Ramos (cell line): ENCODE measurements at regions not wholly inside any gene's neighbourhood (a gene's known extent, or its start where the extent isn't known, plus 50 kb on each side); places are given as distances from the start of the nearest gene placed in this dataset.
"Not testable (repeated sequence)": the region's sequence is repeated elsewhere in the genome, so short reads cannot be mapped to it uniquely, and the experiment has no call there.

Experiments used
- in situ Hi-C: fragments of 300-500 bp; cut with MboI; formaldehyde crosslinking; loops from one replicate; pipeline ENCODE4 v1.14.3; 2022; ENCODE audit warnings: low sequenced_read_pairs; ENCODE audit not compliant: unreplicated experiment

DNA sequence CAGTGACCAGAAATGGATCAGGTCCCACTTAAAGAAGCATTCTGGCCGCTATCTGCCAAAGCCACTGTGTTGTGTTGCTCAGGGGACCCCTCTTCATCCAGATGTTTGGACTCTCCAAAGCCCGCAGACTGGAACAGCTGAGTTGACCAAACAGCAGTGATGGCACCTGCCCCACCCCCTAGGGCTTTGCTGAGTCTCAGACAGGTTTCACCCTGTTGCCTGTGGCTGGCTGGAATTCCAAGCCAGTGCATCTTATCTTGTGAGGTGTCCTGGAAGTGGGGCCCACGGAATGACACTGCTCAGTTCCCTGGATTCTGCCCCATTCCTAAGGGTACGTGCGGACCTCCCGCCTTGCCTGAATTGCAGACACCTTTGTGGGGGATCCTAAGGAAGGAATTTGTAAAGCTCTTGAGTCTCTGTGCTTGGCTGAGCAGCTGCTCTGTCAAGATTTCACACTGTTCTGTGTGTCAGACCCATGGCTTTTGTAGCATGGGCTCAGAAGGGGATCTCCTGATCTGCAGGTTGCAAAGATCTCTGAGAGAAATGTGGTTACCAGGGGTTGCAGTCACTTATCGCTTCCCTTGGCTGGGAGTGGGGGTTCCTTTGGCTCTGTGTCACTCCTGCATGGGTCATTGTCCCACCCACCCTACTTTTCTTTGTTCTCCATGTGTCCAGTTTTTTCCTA lies 1707.9 kb upstream of the PCDH10 start:
- in situ Hi-C loops = no loop called here

DNA sequence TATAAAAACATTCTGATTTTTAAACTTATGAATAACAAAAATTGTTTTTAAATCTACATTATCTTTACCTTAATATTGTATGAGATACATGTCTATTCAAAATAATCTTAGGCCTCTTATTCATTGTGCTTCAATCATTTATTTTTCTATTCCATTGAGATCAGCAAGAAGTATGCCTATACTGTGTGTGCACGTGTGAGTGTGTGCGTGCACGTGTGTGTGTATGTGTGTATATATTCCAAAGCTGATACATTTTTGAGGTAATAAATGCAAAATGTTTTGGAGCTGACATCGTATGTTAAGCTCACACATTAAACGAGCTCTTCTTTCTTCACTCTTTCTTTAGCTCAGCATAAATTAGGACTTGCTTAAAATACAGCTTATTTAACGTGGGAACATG lies 1701.2 kb upstream of the PCDH10 start:
- in situ Hi-C loops = no loop called here

DNA sequence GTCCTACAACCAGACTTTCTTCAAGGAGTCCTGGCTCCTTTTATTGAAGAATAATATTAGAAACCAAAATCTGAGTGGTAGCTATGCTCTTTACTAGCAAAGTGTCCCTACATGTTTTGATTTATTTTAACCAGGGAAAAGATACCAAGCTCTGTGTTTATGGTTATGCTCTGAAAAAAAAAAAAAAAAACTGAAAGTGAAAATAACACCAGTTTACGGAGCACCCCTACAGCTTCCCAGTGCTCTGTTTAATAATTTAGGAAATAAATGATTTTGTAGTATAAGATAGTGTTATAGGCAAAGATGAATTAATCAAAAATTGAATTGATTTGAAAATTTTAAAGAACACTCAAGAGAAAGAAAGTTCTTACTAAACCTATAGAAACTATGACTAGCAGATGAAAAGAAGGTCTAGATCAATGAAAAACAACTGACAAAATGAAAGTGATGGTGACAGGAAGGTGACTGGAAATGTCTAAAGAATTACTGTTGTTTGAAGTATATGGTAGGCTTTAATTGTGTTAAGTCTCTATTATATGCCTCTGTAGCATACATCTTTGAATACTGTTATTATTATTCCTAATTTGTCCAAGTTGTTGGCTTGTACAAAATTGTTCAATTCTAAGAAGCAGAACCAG lies 1698.4 kb upstream of the PCDH10 start:
- in situ Hi-C loops = no loop called here

DNA sequence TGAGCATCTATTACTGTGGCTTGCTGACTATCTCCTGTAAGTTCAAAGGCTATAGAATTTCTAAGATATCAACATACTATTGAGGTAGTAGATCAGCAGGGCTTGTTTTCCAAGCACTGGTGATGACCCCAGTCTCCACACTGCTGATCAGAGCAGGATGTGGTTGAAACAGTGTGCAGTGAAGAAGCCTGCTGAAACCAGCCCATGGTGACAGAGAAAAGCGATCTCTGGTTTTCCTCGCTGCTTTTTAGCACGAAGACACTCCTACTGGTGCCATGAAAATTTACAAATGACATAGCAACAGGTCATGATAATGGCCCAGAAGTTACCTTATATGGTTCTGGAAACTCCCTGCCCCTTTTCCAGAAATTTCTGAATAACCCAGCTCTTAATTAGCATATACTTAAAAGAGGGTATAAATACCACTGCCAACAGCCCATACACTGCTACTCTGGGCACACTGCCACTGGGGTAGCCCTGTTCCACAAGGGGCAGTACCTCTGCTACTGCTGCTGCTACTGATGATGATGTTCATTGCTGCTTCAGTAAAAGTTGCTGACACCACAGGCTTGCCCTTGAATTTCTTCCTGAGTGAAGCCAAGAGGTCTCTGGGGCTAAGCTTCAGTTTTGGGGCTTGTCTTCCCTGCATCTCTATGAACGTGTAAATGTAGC lies 1689.5 kb upstream of the PCDH10 start:
- in situ Hi-C loops = no loop called here

DNA sequence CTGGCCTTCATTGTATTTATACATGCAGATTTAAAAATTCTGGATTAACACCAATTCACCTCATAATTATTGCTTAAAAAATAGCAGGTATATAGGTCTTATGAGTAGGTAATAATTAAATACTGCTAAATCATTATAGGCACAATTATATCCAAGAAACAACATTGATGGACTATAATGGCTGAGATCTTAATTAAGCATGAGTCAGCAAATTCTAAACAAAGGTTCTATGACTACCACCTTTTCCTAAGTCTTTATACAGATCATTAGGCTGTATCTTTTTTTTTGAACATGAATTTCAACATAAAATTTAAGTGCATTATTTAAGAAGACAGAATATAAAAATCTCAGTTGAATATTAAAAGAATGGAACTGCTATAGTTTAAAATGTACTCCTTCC lies 1678.7 kb upstream of the PCDH10 start:
- in situ Hi-C loops = no loop called here

DNA sequence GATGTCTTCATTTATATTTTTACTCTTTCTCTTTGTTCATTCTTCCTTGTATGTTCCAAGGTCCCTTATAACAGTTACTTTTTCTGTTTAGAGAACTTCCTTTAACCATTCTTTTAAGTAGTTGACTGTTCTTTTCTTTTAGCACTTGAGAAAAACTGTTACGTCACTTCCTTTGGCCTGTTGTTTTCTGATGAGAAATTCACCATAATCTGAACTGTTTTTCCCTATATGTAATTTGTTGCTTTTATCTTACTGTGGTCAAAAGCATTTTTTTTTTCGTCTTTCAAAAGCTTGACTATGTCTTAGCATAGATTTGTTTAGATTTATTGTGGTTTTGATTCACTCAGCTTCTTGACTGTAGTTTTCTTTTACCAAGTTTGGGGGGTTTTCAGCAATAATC lies 1660.3 kb upstream of the PCDH10 start:
- in situ Hi-C loops = no loop called here

DNA sequence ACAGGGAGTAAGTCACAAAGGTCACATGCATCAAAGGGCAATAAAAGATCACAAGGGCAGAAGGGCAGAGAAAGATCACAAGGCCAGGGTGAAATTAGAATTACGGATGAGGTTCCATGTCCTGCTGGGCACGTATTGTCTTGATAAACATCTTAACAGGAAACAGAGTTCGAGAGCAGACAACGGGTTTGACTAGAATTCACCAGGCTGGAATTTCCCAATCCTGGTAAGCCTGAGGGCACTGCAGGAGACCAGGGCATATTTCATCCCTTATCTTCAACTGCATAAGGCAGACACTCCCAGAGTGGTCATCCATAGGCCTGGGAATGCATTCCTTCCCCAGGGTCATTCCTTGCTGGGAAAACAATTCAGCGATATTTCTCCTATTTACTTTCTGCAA lies 1652.9 kb upstream of the PCDH10 start:
- in situ Hi-C loops = not testable (repeated sequence)

DNA sequence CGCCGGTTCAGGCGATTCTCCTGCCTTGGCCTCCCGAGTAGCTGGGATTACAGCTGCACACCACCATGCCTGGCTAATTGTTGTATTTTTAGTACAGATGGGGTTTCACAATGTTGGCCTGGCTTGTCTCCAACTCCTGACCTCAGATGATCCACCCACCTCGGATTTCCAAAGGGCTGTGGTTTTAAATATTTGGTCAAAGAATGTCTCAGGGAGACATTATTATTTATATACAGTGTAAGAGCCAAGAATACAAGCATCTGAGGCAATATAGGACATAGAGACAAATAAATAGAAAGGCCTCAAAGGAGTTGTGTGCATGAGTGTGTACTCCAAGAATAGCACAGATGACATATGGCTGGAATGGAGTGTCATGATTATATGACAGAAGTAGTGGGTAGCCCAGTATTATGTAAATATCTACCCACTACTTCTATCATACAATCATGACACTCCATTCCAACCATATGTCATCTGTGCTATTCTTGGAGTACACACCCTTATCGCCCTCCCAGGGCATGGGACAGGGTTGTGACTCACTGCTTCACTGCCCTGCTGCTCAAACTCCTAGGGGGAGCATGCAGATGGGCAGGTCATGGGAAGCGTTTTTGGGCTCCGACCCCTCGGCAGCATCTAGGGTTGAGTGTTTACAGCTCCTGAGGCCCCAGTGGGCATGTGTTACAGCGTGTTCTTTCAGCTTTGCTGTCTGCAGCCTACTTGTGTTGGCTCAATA lies 1649.8 kb upstream of the PCDH10 start:
- in situ Hi-C loops = no loop called here

DNA sequence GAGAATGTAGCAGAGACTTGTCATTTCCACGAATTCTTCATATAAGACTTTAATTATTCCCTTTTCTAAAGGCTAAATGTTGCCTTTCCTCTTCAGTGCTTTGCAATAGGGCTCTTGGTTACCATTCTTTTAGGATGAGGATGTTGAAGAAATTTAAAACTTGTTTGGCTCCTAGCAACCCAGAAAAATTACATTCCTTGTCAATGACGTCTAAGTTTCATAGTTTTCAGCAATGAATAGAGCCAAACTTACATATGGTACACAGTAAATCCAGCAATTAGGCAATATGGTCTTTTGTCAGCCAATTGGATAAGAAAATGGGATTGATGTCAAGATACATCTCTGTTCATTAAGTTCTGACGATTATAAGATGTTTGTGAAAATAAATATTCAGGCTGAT lies 1639.6 kb upstream of the PCDH10 start:
- in situ Hi-C loops = no loop called here

DNA sequence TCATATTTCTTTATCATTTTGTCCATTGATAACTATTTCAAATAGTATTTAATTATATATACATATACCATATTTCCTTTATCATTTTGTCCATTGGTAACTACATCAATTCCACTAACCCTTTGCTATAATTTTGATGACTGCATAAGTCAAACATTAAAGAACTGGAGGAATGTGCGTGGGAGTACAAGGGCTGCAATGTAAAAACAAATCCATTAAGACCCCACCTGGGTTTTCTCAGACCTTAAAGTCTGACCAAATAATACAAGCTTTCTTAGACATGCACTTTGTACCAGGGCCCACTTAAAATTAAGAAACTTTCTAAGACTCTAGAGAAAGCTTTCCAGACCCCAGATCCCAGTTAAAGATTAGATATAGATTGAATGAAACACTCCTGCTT lies 1622.4 kb upstream of the PCDH10 start:
- in situ Hi-C loops = no loop called here

DNA sequence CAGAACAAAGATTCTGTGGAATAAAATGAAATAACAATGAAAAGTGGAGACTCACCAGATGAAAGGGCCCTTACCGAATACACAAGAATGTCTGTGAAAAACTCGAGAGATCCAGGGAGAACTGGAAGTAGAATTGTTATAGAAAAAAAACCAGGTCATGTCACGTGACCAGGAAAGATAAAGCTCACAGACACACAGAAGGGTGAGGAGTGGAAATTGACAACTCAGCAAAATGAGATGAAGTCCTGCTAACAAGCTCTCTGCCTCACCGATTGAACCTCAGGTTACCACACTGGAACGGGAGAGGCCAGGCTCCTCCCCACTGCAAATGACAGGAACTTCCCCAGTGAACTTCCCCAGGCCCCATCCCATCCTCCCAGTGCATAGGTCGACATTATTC lies 1618.0 kb upstream of the PCDH10 start:
- in situ Hi-C loops = no loop called here

DNA sequence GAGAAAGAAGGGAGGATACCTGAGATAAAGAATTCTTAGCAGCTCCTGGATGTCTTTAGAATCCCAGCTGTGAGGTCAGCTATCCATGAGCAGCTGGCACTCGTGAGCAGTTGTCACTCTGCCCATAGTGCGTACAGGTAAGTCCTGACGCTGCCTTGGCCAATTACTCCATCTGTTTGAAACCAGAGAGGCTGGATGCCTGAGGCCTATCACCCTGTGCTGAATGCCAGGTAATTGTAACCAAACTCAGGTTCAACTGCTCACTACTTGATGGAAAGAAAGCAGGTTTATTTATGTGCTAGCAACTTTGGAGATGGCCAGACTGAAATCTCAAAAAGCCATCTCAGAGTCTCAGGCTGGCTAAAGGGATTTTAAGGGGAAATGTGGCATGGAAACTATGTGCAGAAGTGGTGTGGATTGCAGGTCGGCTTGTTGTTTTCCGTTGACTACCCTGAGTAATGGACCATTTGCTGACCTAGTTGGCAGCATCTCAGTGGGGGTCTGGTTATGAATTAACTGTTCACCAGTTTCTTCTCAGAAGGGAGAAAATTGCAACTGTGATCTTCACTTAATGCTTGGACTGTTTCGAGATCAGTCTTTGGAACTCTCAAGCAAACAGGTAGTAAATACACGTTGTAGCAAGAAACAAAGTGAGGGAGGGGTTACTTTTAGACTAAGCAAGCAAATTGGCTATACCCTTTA lies 1614.0 kb upstream of the PCDH10 start:
- in situ Hi-C loops = no loop called here

DNA sequence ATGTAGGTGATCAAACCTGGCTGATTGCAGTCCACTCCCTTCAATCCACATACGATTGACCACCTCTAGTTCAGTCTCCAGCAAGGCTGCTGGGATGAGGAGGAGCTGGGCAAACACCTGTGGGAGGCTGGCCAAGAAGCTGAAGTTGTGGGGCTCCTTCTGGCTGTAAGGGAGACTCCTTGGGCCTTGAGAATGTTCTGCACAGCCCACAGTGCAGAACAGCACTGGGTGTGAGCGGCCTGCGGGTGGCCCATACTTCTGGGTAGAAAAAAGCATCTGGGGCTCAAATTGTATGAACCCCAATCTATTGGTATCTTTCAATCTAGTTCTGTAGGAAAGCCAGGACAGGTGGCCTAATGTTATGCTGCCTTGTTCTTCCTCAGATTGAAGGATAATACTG lies 1608.8 kb upstream of the PCDH10 start:
- in situ Hi-C loops = no loop called here

DNA sequence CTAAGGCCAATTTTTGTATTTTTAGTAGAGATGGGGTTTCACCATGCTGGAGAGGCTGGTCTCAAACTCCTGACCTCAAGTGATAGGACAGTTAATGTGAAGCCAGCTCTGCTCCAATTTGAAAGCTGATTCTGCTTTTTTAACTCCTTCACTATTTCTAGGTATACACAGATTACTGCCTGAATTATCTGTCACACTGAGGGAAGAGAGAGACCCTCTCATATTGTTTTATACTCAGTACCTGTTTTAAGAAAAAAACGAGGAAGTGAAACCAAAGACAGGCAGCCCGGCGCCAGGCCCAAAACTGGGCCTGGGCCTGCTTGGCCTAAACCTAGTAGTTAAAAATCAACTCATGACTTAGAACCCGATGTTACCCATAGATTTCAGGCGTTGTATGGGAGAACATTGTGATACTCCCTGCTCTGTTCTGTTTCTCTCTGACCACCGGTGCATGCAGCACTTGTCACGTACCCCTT lies 1601.5 kb upstream of the PCDH10 start:
- in situ Hi-C loops = no loop called here

DNA sequence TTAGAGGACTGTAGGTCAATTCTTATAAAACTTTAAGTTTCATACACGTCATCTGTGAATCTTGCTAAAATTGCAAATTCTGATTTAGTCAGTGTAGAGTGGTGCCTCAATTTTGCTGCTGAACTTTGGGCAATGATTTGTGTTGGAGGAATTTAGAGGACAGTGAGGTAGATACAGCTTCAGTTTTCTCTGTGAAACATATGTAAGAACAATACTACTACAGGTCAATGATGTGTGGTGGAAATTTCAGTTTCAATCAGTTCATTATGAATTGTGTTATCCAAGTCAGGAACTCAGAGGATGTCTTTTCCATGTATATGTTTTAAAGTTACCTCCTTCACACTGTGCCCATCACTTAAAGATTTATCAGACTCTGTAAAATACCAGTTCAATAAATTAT lies 1597.8 kb upstream of the PCDH10 start:
- in situ Hi-C loops = no loop called here

DNA sequence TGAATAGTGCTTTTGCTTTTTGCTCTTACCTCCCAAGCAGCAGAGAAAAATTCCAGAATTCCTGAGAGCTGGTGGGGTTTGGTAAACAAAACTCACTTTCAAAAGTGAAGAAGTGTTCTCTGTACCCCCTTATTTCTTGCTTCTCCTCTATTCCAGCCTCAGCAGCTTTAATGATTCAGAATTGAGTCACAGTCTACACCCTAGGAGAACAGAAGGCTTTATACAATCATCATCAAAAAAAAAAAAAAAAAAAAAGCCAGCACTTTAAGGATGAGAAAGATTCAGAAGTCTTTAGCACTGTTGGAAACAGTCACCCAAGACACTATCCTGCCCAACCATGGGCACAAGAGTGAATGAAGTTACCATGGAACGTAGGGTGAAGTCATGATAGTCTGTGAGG lies 1583.1 kb upstream of the PCDH10 start:
- in situ Hi-C loops = no loop called here

DNA sequence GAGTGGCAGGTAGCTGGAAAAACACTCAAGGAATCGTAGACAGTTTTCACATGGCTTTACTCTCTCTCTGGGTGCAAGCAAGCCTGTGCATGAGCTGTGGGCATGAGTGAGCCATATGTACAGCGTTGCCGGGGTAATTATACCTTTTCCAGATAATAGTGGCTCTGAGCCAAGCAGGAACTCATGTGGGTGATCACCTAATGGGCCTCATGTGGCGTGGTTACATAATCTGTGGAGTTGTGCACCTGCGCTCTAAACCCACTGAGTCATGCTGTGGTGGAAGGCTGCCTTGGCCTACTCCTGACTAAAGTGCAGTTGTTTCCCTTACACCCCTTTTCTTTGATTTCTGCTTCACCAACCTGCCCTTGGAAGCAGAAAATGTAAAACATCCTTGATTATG lies 1564.5 kb upstream of the PCDH10 start:
- in situ Hi-C loops = no loop called here

DNA sequence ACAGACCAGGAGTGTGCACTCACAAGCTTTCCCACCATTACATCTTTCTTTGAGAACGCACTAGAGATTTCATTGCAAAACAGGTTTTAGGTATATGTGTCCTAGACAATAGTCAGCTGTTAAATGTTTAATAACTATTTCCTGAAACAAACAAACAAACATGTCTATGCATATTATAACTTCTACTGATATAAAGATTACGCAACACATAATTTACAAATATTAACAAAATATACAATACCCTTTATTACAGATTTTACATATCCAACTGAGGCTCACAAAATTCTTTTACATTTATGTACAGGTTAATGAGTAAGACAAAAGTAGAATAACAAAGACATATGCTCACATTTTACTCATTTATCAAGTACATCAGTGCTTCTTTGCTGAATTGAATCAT lies 1554.0 kb upstream of the PCDH10 start:
- in situ Hi-C loops = no loop called here

DNA sequence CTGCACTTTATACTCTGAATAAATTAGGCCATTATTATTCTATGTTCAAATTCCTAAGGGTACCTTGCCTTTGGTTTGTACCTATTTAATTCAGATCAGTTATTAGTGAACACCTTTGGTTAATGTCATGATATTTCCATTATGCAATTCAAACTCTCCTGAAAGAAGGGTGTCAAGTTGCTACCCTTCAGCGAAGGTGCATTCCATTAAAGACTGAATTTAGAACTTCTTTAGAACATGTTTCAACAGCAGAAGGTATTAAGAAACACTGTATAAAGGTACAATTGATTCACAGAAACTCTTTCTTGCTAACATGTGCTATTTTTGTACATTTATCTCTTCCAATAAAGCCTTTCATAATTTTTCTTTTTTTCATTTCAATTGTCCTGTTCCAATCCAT lies 1545.4 kb upstream of the PCDH10 start:
- in situ Hi-C loops = no loop called here

DNA sequence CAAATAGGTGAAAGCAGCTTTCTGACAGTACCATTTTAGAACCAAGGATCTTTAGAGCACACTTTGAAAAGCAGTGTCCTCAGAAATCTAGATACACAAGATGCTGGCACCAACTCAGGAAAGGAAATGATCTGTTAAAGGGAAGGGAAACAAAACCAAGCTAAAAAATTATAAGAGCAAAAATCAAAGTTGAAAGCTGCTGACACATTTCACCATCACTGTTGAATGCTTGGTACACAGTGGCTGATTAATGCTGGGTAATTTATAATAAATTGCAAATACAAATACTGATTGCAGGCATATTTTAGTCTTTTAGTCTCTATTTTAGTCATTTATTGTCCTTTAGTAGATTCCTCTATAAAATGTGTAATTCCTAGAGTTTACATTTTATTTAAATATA lies 1540.1 kb upstream of the PCDH10 start:
- in situ Hi-C loops = no loop called here
